GM12891 (cell line): ENCODE measurements at regions not wholly inside any gene's neighbourhood (a gene's known extent, or its start where the extent isn't known, plus 50 kb on each side); places are given as distances from the start of the nearest gene placed in this dataset.

ENCODE experiments used
- POLR2A ChIP-seq: IDR thresholded peaks from 2 replicates; pipeline ENCODE4 v1.6.1; 2011; ENCODE audit warnings: low read depth, low read length, control low read depth
- POLR2AphosphoS5 ChIP-seq: IDR thresholded peaks from 2 replicates; pipeline ENCODE4 v1.6.1; 2011; ENCODE audit warnings: low read depth, low read length, control low read depth
- POU2F2 ChIP-seq: IDR thresholded peaks from 2 replicates; pipeline ENCODE4 v1.6.1; 2011; ENCODE audit warnings: low read depth, mild to moderate bottlenecking, control low read depth, low read length, moderate library complexity
- SPI1 ChIP-seq: IDR thresholded peaks from 2 replicates; pipeline ENCODE4 v1.6.1; 2011; ENCODE audit warnings: low read depth, low read length, control low read depth
- TAF1 ChIP-seq: IDR thresholded peaks from 2 replicates; pipeline ENCODE4 v1.6.1; 2011; ENCODE audit warnings: low read depth, low read length, control low read depth

DNA sequence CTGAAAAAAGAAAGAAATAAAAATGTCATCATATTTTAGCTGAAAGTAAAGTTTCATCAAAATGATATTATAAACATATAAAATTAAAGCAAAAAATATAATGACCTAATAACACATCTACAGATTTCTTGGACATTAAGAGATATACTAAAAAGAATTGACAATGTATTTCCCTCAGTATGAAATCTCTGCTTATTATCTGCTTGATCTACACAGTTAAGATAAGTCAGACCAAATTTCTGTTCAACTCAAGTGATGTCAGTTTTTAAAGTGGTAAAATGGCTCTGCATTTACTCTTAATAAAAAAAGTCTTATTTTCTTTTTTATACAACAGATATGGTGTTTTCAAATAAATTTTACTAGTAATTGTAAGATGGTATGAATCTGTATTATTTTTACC, 159.4 kb upstream of the SEMA3A start:
- TF ChIP-seq POLR2AphosphoS5 (no peak), TAF1 (no peak), POLR2A (no peak), SPI1 (no peak), POU2F2 (no peak)
